GM19023 (cell line): ENCODE measurements at regions not wholly inside any gene's neighbourhood (a gene's known extent, or its start where the extent isn't known, plus 50 kb on each side); places are given as distances from the start of the nearest gene placed in this dataset.

Experiments used
- ATAC-seq: cut with Tn5 transposase; IDR thresholded peaks from one replicate; pipeline ENCODE4 v1.9.1; 2021; ENCODE audit warnings: mild to moderate bottlenecking, moderate library complexity; ENCODE audit not compliant: unreplicated experiment

- no peak for ATAC-seq
These were observed 239.1 kb upstream of the SGO1 start for GRCh38 chr3:20425138-20425537.

GRCh38 chr3:20424086-20424485 is 238.1 kb upstream of the SGO1 start:
- ATAC-seq = no peak

- no peak for ATAC-seq
These were observed 236.4 kb upstream of the SGO1 start for GRCh38 chr3:20422391-20422790.

- ATAC-seq = no peak
These were observed 231.5 kb upstream of the SGO1 start for GRCh38 chr3:20417388-20418108.

GRCh38 chr3:20406611-20407011 is 220.6 kb upstream of the SGO1 start:
- ATAC-seq = no peak

- ATAC-seq = no peak
These were observed 219.7 kb upstream of the SGO1 start for GRCh38 chr3:20405744-20406143.

GRCh38 chr3:20405231-20405630 is 219.2 kb upstream of the SGO1 start:
- ATAC-seq = no peak

- ATAC-seq = no peak
These were observed 218.7 kb upstream of the SGO1 start for GRCh38 chr3:20404741-20405100.

GRCh38 chr3:20403986-20404740 is 218.2 kb upstream of the SGO1 start:
- no peak for ATAC-seq

GRCh38 chr3:20401253-20401652 is 215.2 kb upstream of the SGO1 start:
- ATAC-seq = no peak

GRCh38 chr3:20400686-20401085 is 214.7 kb upstream of the SGO1 start:
- ATAC-seq = no peak

GRCh38 chr3:20400281-20400680 is 214.3 kb upstream of the SGO1 start:
- no peak for ATAC-seq

GRCh38 chr3:20396335-20396734 is 210.3 kb upstream of the SGO1 start:
- ATAC-seq = no peak

- ATAC-seq = no peak
These were observed 209.7 kb upstream of the SGO1 start for GRCh38 chr3:20395692-20396091.

GRCh38 chr3:20394243-20394642 is 208.2 kb upstream of the SGO1 start:
- ATAC-seq = no peak

GRCh38 chr3:20391644-20392043 is 205.6 kb upstream of the SGO1 start:
- no peak for ATAC-seq

GRCh38 chr3:20388971-20389370 is 203.0 kb upstream of the SGO1 start:
- no peak for ATAC-seq

- ATAC-seq = no peak
These were observed 194.3 kb upstream of the SGO1 start for GRCh38 chr3:20380295-20380694.

GRCh38 chr3:20378315-20378714 is 192.3 kb upstream of the SGO1 start:
- ATAC-seq = no peak

GRCh38 chr3:20376665-20377217 is 190.7 kb upstream of the SGO1 start:
- no peak for ATAC-seq

GRCh38 chr3:20375302-20375701 is 189.3 kb upstream of the SGO1 start:
- ATAC-seq = no peak
